Hematopoietic multipotent progenitor cell treated with erythropoietin and hydrocortisone succinate and interleukin-3 and kit ligand, for 15 days (in vitro differentiated cells): ENCODE measurements at regions not wholly inside any gene's neighbourhood (a gene's known extent, or its start where the extent isn't known, plus 50 kb on each side); places are given as distances from the start of the nearest gene placed in this dataset.
A peak's percentile ranks its signal among the peaks of the same experiment; 100 is the strongest.

ENCODE experiments used
- DNase-seq: peaks from one replicate; pipeline ENCODE4 v3.0.0-alpha.2; 2015; ENCODE audit warnings: low spot score

GRCh38 chr6:90403489-90404381 lies 107.1 kb upstream of the BACH2 start:
- DNase-seq, result no peak

DNA sequence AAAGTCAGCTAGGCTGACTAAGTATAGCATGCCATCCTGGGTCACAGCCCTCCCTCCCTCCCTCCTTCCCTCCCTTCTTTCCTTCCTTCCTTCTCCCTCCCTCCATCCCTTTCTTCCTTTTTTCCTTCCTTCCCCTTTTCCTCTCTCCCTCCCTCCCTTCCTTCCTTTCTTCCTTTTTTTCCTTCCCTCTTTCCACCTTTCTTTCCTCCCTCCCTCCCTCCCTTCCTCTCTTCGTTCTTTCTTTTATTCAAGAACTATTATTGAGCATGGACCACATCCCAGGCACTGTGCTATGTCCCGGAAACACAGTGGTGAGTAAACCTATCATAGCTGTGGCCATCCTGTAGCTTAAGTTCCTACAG lies 106.2 kb upstream of the BACH2 start:
- DNase-seq, result no peak

DNA sequence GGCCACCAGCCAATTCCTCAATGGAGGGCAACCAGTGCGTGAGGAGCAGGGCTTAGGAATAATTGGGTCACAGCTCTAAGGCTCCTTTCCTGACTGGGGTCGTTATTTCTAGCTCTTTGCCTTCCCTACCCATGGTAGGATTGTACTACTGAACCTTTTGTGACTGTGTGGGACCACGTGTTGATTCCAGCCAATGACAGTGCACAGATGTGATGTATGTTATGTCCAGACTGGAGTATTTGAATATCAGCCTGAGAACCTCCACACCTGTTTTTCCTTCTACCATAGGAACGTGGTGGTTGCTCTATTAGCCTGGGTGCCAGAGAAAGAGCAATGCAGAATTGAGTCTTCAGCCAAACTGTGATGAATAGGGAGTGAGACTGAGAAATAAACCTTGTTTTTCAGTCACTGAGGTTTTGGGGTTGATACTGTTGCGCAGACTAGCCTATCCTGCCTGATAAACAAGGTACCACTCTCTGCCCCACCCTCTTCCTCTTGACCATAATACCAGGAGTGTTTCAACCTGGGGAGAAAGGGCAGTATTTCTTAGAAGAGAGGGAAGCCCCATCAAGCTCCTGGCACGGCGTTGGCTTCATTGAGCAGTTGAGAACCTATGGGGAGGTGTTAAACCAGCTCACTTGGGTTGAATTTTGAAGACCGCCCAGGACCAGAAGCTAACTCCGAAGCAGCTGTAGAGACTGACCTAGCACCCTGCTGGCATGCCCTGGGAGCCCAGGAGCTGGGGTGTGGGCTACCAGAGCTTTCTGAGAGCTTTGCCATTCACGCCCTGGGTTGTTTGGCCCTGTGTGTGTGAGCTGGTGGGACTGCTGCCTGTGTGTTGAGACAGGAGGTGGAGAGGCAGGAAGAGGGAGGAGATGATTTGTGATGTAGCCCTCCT lies 105.5 kb upstream of the BACH2 start:
- no peak for DNase-seq

- DNase-seq, result no peak
These were observed 103.3 kb upstream of the BACH2 start for GRCh38 chr6:90399970-90400369.

- peak; percentile 5 for DNase-seq
These were observed 101.5 kb upstream of the BACH2 start for GRCh38 chr6:90397929-90398674.

DNA sequence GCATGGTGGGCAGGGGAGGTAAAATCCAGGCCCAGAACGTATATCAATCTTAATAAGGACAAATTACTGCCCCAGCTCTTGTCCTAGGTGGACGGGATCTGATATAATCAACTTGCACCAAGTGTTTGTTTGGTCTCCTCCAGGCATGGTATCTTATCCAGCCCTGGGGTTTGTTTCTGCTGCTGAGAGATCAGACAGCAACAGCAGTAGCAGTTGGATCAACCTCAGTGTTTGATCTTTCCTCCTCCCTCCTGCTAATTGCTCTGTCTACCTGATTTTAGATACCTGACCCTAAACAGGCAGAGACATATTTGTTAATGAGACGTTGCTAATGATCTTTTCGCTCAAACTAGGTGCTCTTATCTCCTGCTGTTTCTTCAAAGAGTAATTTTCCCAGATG lies 100.4 kb upstream of the BACH2 start:
- DNase-seq, result no peak

GRCh38 chr6:90393232-90393884 lies 96.7 kb upstream of the BACH2 start:
- peak; percentile 47 for DNase-seq

- no peak for DNase-seq
These were observed 93.7 kb upstream of the BACH2 start for GRCh38 chr6:90390379-90390778.

DNA sequence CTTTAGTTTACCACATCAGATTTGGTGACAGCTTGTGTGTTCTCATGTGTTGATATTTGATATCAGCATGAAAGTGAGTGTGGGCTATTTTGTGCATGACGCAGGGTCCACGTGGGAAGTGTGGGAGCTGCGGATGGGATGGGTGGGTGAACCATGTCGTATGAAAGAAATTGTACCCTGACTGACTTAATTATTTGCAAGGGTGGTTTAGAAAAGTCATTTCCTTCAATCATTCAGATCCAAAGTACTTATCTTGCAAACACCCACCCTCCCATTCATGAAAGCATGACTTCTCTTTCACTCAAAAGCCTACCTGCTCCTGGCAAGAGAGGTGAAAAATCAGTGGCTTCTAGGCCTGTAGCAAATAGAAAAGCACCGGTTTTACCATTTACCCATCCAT lies 91.8 kb upstream of the BACH2 start:
- no peak for DNase-seq

DNA sequence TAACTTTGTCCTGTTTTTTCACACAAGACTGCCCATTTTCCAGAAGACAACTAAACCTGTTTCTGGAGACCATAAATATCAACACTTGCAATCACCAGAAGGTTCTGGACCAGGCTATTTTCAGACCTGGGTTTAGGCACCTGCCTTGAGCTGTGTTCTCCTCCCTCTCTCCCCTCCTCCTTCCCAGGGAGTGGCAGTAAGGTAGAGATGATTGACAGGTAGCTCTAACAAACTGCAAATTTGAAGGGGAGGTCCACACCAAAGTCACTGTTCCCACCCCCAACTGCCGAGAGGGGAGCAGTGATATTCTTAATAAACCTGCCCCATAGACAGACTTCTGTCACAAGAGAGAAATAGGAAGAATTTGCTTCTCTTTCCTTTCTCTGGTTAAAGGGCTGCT lies 91.2 kb upstream of the BACH2 start:
- DNase-seq, result no peak

GRCh38 chr6:90387383-90387775 lies 90.7 kb upstream of the BACH2 start:
- no peak for DNase-seq

- no peak for DNase-seq
These were observed 90.0 kb upstream of the BACH2 start for GRCh38 chr6:90386399-90387382.

DNA sequence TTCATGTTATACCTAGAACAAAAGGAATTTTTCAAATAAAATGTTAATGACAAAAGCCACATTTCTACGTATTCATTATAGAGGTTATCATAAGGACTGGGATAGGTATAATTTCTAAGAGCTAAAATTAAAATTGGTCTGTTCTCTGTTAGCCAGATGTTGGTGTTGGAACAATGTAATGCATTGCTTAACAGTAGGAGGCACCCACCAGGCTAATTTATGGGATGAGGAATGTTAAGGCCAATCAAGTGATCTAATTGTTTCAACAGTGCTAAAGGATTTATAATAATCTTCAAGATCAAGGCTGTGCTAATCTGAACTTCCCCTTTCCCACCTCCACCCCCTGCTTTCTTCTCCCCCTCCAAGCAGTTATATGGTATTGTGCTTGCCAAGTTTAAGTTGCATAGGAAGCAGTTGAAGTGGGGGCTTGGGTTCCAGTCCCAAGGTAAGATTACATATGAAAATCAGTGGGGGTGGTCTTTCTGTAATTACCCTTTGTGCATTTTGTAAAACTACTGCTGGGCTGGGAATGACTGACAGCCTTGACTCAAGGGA lies 89.2 kb upstream of the BACH2 start:
- no peak for DNase-seq

- no peak for DNase-seq
These were observed 88.1 kb upstream of the BACH2 start for GRCh38 chr6:90384720-90385119.

GRCh38 chr6:90383196-90383822 lies 86.7 kb upstream of the BACH2 start:
- DNase-seq, result no peak

DNA sequence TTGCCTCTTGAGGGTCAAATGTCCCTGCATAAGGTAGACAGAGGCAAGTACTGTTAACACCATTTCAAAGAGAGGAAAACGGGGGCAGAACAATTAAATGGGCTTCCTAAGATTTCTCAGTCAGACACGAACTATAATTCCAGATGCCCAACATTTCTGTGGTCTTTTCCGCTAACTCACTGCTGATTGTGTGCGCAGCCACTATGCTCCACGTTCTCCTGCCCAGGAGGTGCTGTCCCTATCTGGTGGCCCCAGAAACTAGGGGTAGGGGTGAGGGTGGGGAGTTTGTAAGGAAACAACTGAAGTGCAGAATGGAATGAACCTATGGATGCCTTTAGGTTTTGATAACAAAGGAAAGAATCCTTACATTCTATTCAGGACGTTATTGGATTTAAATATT lies 86.1 kb upstream of the BACH2 start:
- no peak for DNase-seq

GRCh38 chr6:90375681-90376439 lies 79.2 kb upstream of the BACH2 start:
- no peak for DNase-seq

DNA sequence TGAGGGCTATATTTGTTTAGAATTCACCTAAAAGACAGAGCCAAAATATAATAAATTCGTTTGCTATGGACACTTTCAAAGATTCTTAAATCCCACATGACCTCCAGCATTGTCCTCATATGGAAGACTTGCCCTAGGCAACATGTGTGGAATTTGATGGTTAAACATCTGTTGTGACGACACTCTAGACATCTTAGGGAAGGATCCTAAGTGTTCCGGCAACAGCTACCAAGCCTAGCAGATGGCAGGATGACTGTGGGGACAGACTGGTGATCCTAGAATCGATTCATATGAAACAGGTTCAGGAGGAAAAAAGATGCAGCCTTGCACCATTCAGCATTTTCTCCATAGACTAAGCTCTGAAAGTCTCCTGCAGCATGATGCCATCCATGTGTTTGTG lies 77.6 kb upstream of the BACH2 start:
- DNase-seq, result no peak

DNA sequence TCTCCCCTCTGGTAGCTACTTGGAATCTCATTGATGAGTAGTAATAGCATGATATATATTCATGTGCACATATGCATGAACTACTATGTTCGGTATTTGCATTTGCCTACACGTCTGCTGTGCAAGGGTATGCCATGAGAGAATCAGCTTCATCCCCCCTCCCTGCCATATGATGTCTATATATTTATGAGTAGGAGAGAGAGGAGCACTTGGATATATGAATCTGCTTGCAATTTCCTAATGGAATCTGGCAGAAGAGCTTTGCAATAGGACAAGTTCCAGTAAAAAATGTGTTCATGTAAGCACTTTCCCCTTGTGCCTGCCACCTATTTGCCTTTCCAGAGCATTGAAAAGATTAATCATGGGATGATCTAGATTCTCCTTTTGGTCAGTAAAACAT lies 76.2 kb upstream of the BACH2 start:
- DNase-seq, result no peak
